ENCODE measurements at regions not wholly inside any gene's neighbourhood (a gene's known extent, or its start where the extent isn't known, plus 50 kb on each side); places are given as distances from the start of the nearest gene placed in this dataset.

DNA sequence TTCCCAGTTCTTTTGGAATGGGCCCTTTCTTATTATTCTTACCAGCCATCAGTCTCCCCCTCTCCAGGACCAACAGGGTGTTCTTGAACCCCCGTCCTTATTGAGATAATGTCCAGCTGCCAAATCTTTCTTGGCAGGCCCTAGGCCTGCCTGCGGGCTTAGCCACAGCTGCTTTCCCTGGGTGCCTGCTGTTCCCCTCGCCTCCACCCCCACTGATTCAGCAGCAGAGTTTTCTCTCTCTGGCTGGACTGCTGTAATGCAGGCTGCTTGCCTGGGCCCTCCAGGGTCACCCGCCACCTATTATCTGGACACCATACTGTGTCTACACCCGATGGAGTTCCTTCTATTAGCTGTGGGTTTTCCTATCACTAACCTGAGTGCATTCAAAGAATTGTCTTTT is 395.4 kb upstream of the ATP5MC3 start:
- TF ChIP-seq CTCF (IDR thresholded peaks at IDR 0.05) (no peak), GTF2I (CRISPR knock-in tag; conservative IDR thresholded peaks at IDR 0.05) (no peak), TEAD4 (CRISPR knock-in tag; IDR thresholded peaks at IDR 0.05) (no peak), E2F1 (CRISPR knock-in tag; IDR thresholded peaks at IDR 0.05) (no peak), ZNF416 (CRISPR knock-in tag; IDR thresholded peaks at IDR 0.05) (no peak), ZNF121 (CRISPR knock-in tag; IDR thresholded peaks at IDR 0.05) (no peak), CBFB (CRISPR knock-in tag; IDR thresholded peaks at IDR 0.05; ENCODE audit: low read depth) (no peak), ETV6 (CRISPR knock-in tag; IDR thresholded peaks at IDR 0.05) (no peak), GABPB1 (CRISPR knock-in tag; IDR thresholded peaks at IDR 0.05) (no peak), ESRRA (CRISPR knock-in tag; IDR thresholded peaks at IDR 0.05; ENCODE audit: borderline replicate concordance) (no peak)
- TF ChIP-seq, protein P1, sequence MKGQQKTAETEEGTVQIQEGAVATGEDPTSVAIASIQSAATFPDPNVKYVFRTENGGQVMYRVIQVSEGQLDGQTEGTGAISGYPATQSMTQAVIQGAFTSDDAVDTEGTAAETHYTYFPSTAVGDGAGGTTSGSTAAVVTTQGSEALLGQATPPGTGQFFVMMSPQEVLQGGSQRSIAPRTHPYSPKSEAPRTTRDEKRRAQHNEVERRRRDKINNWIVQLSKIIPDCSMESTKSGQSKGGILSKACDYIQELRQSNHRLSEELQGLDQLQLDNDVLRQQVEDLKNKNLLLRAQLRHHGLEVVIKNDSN (CRISPR knock-in tag; IDR thresholded peaks at IDR 0.05), result no peak
- TF ChIP-seq, protein P2, sequence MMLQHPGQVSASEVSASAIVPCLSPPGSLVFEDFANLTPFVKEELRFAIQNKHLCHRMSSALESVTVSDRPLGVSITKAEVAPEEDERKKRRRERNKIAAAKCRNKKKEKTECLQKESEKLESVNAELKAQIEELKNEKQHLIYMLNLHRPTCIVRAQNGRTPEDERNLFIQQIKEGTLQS (CRISPR knock-in tag; conservative IDR thresholded peaks at IDR 0.05), result no peak
- TF ChIP-seq, protein P3, sequence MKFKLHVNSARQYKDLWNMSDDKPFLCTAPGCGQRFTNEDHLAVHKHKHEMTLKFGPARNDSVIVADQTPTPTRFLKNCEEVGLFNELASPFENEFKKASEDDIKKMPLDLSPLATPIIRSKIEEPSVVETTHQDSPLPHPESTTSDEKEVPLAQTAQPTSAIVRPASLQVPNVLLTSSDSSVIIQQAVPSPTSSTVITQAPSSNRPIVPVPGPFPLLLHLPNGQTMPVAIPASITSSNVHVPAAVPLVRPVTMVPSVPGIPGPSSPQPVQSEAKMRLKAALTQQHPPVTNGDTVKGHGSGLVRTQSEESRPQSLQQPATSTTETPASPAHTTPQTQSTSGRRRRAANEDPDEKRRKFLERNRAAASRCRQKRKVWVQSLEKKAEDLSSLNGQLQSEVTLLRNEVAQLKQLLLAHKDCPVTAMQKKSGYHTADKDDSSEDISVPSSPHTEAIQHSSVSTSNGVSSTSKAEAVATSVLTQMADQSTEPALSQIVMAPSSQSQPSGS (CRISPR knock-in tag; IDR thresholded peaks at IDR 0.05; ENCODE audit: borderline replicate concordance, low read depth), result no peak
- TF ChIP-seq, protein P4, sequence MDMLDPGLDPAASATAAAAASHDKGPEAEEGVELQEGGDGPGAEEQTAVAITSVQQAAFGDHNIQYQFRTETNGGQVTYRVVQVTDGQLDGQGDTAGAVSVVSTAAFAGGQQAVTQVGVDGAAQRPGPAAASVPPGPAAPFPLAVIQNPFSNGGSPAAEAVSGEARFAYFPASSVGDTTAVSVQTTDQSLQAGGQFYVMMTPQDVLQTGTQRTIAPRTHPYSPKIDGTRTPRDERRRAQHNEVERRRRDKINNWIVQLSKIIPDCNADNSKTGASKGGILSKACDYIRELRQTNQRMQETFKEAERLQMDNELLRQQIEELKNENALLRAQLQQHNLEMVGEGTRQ (CRISPR knock-in tag; IDR thresholded peaks at IDR 0.05), result no peak
